GM12891 (cell line): ENCODE measurements at regions not wholly inside any gene's neighbourhood (a gene's known extent, or its start where the extent isn't known, plus 50 kb on each side); places are given as distances from the start of the nearest gene placed in this dataset.

Source experiments
- DNase-seq: peaks from one replicate; pipeline ENCODE4 v3.0.0; 2011; ENCODE audit warnings: low spot score; ENCODE audit not compliant: insufficient read length
- FAIRE-seq: peaks from 2 replicates; lab custom pipeline; 2011; peaks lifted over from hg19 to GRCh38; lab: Jason Lieb, UNC
- PAX5 ChIP-seq: IDR thresholded peaks from 2 replicates; pipeline ENCODE4 v1.6.1; 2011; ENCODE audit warnings: low read length, moderate library complexity, mild to moderate bottlenecking; ENCODE audit not compliant: insufficient read depth, severe bottlenecking
- POLR2A ChIP-seq: IDR thresholded peaks from 2 replicates; pipeline ENCODE4 v1.6.1; 2011; ENCODE audit warnings: low read depth, low read length, control low read depth
- POLR2AphosphoS5 ChIP-seq: IDR thresholded peaks from 2 replicates; pipeline ENCODE4 v1.6.1; 2011; ENCODE audit warnings: low read depth, low read length, control low read depth
- POU2F2 ChIP-seq: IDR thresholded peaks from 2 replicates; pipeline ENCODE4 v1.6.1; 2011; ENCODE audit warnings: low read depth, mild to moderate bottlenecking, control low read depth, low read length, moderate library complexity
- SPI1 ChIP-seq: IDR thresholded peaks from 2 replicates; pipeline ENCODE4 v1.6.1; 2011; ENCODE audit warnings: low read depth, low read length, control low read depth
- TAF1 ChIP-seq: IDR thresholded peaks from 2 replicates; pipeline ENCODE4 v1.6.1; 2011; ENCODE audit warnings: low read depth, low read length, control low read depth

- FAIRE-seq (no peak), DNase-seq (no peak)
- no peak for TF ChIP-seq SPI1
- TF ChIP-seq POU2F2 = no peak
- no peak for TF ChIP-seq PAX5
- no peak for TF ChIP-seq POLR2A
- no peak for TF ChIP-seq TAF1
- TF ChIP-seq POLR2AphosphoS5 = no peak
Measured at GRCh38 chr3:20683910-20684309, 497.9 kb upstream of the SGO1 start.

GRCh38 chr3:20682573-20682972 is 496.6 kb upstream of the SGO1 start:
- TF ChIP-seq POLR2A = no peak
- TF ChIP-seq PAX5 = no peak
- no peak for TF ChIP-seq POU2F2
- no peak for TF ChIP-seq SPI1
- DNase-seq = no peak
- no peak for FAIRE-seq

DNA sequence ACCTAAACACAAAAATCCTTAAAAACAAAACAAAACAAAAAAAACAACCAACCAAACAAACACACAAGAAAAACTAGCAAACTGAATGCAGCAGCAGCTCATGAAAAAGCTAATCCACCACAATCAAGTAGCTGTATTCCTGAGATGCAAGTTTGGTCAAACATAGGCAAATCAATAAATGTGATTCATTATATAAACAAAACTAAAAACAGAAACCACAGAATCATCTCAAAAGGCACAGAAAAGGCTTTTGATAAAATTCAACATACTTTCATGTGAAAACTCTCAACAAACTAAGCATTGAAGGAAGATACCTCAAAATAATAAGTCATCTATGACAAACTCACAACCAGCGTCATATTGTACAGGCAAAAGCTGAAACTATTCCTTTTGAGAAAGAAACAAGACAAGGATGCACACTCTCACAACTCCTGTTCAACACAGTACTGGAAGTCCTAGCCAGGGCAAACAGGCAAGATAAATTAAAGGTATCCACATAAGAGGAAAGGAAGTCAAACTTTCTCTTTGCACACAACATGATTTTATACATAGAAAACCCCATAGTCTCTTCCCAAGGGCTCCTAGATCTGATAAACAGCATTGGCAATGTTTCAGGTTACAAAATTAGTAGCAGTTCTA is 495.1 kb upstream of the SGO1 start:
- no peak for FAIRE-seq
- no peak for TF ChIP-seq POLR2A
- no peak for TF ChIP-seq SPI1
- no peak for TF ChIP-seq POU2F2
- no peak for TF ChIP-seq POLR2AphosphoS5
- TF ChIP-seq PAX5 = no peak
- no peak for TF ChIP-seq TAF1
- no peak for DNase-seq

GRCh38 chr3:20673866-20674265 is 487.9 kb upstream of the SGO1 start:
- TF ChIP-seq PAX5 (no peak), POLR2AphosphoS5 (no peak), SPI1 (no peak), POU2F2 (no peak), POLR2A (no peak), TAF1 (no peak)
- DNase-seq (no peak), FAIRE-seq (no peak)

GRCh38 chr3:20669675-20670074 is 483.7 kb upstream of the SGO1 start:
- no peak for FAIRE-seq
- TF ChIP-seq PAX5 = no peak
- no peak for TF ChIP-seq SPI1
- no peak for TF ChIP-seq POU2F2
- no peak for TF ChIP-seq TAF1
- no peak for DNase-seq

GRCh38 chr3:20669184-20669583 is 483.2 kb upstream of the SGO1 start:
- DNase-seq (no peak), FAIRE-seq (no peak)
- TF ChIP-seq POLR2A (no peak), POLR2AphosphoS5 (no peak)

DNA sequence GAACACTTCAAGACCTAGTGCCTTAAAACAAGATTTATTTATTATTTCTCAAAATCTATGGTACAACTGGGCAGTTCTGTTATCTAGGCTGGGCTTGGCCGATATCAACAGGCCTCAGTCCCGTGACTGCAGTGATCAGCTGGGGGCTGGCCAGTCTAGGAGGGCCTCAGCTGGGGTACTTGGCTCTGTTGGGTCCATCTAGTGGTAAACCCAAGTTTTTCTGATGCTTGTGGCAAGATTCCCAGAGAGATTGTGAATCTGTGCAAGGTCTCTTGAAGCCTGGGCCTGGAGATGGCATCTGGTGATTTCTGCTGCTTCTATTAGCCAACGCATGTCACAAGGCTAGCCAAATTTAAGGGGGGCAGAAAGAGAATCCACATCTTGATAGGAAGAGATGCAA is 482.4 kb upstream of the SGO1 start:
- FAIRE-seq (no peak), DNase-seq (no peak)
- TF ChIP-seq POU2F2 (no peak), POLR2AphosphoS5 (no peak), SPI1 (no peak), POLR2A (no peak), PAX5 (no peak), TAF1 (no peak)

- FAIRE-seq = no peak
- TF ChIP-seq TAF1 (no peak), POLR2AphosphoS5 (no peak), POU2F2 (no peak)
- no peak for DNase-seq
Measured at GRCh38 chr3:20666091-20666490, 480.1 kb upstream of the SGO1 start.

GRCh38 chr3:20658491-20658890 is 472.5 kb upstream of the SGO1 start:
- FAIRE-seq (no peak), DNase-seq (no peak)
- TF ChIP-seq POLR2A (no peak), SPI1 (no peak), PAX5 (no peak), POU2F2 (no peak), POLR2AphosphoS5 (no peak), TAF1 (no peak)

DNA sequence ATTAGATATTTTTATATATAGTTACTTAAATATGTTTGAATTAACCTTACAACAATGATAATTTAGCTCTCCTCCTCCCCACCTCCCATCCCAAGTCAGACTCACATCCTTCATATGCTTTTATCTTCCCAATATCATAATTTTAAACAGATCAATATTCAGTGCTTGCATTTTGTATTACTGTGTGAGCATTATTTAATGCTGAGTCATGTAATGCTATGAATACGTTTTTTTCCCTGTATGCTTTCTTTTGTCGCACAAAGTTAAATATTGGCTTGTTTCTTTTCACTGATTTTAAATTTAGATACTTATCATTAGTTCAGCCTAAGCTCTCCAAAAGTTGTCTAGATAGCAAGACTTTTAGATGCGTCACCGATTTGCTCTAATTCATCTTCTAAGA is 471.6 kb upstream of the SGO1 start:
- FAIRE-seq (no peak), DNase-seq (no peak)
- no peak for TF ChIP-seq PAX5
- no peak for TF ChIP-seq POLR2A
- TF ChIP-seq SPI1 = no peak
- no peak for TF ChIP-seq POU2F2
- TF ChIP-seq POLR2AphosphoS5 = no peak
- TF ChIP-seq TAF1 = no peak
